ENCODE measurements at regions not wholly inside any gene's neighbourhood (a gene's known extent, or its start where the extent isn't known, plus 50 kb on each side); places are given as distances from the start of the nearest gene placed in this dataset.

GRCh38 chr1:2914702-2915101 lies 106.6 kb upstream of the ACTRT2 start:
- TF ChIP-seq MAX (IDR thresholded peaks at IDR 0.05; ENCODE audit: low read depth, low read length) = no peak
- no peak for TF ChIP-seq POLR2A (IDR thresholded peaks at IDR 0.05; ENCODE audit: extremely low read depth, insufficient read length)
